ENCODE measurements at regions not wholly inside any gene's neighbourhood (a gene's known extent, or its start where the extent isn't known, plus 50 kb on each side); places are given as distances from the start of the nearest gene placed in this dataset.

DNA sequence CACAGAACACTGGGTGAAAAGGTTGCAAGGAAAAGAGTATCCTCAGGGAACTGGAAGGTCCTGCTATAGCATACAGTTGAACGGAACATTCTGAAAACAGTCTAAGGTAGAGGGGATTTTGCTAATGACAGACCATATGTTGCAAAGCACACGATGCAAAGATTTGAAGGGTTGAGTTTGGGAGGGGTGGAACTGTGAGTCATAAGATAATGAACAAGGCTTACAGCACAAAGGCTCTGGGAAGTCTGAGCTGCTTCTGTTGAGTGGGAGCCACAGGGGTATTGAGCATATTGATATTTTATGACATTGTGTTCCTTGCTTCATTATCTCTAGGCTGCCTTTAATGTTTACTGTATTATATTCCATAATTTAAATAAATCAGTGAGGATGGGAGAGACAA lies 104.9 kb downstream of the PLPPR4 start:
- TF ChIP-seq, protein P1, sequence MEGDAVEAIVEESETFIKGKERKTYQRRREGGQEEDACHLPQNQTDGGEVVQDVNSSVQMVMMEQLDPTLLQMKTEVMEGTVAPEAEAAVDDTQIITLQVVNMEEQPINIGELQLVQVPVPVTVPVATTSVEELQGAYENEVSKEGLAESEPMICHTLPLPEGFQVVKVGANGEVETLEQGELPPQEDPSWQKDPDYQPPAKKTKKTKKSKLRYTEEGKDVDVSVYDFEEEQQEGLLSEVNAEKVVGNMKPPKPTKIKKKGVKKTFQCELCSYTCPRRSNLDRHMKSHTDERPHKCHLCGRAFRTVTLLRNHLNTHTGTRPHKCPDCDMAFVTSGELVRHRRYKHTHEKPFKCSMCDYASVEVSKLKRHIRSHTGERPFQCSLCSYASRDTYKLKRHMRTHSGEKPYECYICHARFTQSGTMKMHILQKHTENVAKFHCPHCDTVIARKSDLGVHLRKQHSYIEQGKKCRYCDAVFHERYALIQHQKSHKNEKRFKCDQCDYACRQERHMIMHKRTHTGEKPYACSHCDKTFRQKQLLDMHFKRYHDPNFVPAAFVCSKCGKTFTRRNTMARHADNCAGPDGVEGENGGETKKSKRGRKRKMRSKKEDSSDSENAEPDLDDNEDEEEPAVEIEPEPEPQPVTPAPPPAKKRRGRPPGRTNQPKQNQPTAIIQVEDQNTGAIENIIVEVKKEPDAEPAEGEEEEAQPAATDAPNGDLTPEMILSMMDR (IDR thresholded peaks at IDR 0.05), result no peak
- no peak for TF ChIP-seq POLR2A (IDR thresholded peaks at IDR 0.05)
